Activated CD8-positive, alpha-beta memory T cell treated with anti-CD3 and anti-CD28 coated beads, Interleukin-2, amount 10 ng/mL, durations not matched to agents 7 days and 5 days (primary cell): ENCODE measurements at regions not wholly inside any gene's neighbourhood (a gene's known extent, or its start where the extent isn't known, plus 50 kb on each side); places are given as distances from the start of the nearest gene placed in this dataset.

Experiments
- ATAC-seq: fragments of 150-1000 bp; cut with Tn5 transposase; one replicate; pipeline ENCODE4 v1.10.0; 2021; ENCODE audit warnings: moderate library complexity
- CTCF ChIA-PET: fragments of 350-600 bp; sonication (Branson Sonifier 250); formaldehyde crosslinking; loops from one replicate; lab custom pipeline; 2021; ENCODE audit warnings: antibody characterized with exemption; lab: Charles Lee
- DNase-seq: peaks from one replicate; pipeline ENCODE4 v3.0.0-alpha.2; 2020
- H3K27ac Mint-ChIP-seq: one replicate; pipeline ENCODE4 v1.8.0; 2021; ENCODE audit warnings: mild to moderate bottlenecking, mixed read lengths
- H3K27me3 Mint-ChIP-seq: one replicate; pipeline ENCODE4 v1.8.0; 2021; ENCODE audit warnings: mixed read lengths
- H3K36me3 Mint-ChIP-seq: one replicate; pipeline ENCODE4 v1.8.0; 2021; ENCODE audit warnings: mild to moderate bottlenecking, mixed read lengths
- H3K4me1 Mint-ChIP-seq: one replicate; pipeline ENCODE4 v1.8.0; 2021; ENCODE audit warnings: mixed read lengths
- H3K4me3 Mint-ChIP-seq: one replicate; pipeline ENCODE4 v1.8.0; 2021; ENCODE audit warnings: mild to moderate bottlenecking, moderate library complexity, mixed read lengths
- H3K9me3 Mint-ChIP-seq: one replicate; pipeline ENCODE4 v1.8.0; 2022; ENCODE audit warnings: low read depth, mixed read lengths

DNA sequence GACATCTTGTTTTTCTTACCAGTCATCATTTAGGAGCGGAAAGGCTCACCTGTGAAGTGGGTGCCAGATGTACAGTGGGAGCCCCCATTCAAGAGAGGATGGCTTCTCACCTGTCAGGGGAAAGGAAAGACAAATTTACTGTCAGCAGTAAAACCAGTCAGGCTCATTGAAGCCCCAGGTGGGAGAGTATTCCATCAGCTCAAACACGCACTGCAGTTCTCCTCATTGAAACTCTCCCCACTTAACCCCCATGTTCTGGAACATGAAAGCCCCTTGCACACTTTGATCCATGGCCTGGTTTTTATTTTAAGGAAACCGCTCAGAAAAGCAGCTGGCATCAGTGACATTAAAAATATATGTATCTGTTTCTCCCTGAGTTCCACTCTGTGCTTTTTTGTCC is 401.1 kb upstream of the ZNF507 start:
- no peaks in the 10 kb centered on the region for H3K36me3 Mint-ChIP-seq
- CTCF ChIA-PET, result no interaction called here
- DNase-seq, result no peak

DNA sequence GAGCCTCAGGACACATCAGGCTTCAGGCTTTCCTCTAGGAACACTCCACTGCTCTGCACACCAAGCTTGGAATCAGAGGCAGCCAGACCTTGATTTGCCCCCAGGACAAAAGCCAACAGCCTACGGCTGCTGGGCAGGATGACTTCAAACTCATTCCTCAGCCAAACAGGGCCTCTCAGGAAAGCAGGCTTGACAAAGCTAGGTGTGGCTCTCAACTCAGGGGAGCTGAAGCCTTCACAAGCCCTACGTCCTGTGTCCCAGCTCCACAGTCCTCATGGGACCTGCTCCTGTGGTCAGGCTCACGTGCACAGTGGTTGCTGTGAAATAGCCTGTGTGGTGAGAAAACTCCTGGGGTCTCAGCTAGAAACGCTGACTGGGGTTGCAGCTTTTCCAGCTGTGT is 398.9 kb upstream of the ZNF507 start:
- ATAC-seq, result no peak
- H3K4me3 Mint-ChIP-seq, result no peak overlapping the region
- no peak overlapping the region for H3K27ac Mint-ChIP-seq
- H3K9me3 Mint-ChIP-seq, result no peaks in the 10 kb centered on the region
- DNase-seq, result no peak
- CTCF ChIA-PET, result no interaction called here
- H3K36me3 Mint-ChIP-seq, result no peaks in the 10 kb centered on the region
- H3K27me3 Mint-ChIP-seq, result no peaks in the 10 kb centered on the region
- H3K4me1 Mint-ChIP-seq, result no peaks in the 10 kb centered on the region

More for the DNA sequence above, 401.1 kb upstream of the ZNF507 start:
- Mint-ChIP-seq H3K27me3 (no peaks in the 10 kb centered on the region), H3K27ac (no peak overlapping the region), H3K4me3 (no peak overlapping the region), H3K4me1 (no peaks in the 10 kb centered on the region), H3K9me3 (no peaks in the 10 kb centered on the region)
- ATAC-seq, result no peak

GRCh38 chr19:31947436-31948115 is 397.8 kb upstream of the ZNF507 start:
- DNase-seq, result no peak
- Mint-ChIP-seq H3K27ac (no peak overlapping the region), H3K4me1 (no peaks in the 10 kb centered on the region), H3K27me3 (no peaks in the 10 kb centered on the region), H3K36me3 (no peaks in the 10 kb centered on the region), H3K9me3 (peaks cover 3% of the 10 kb centered on the region), H3K4me3 (no peak overlapping the region)
- CTCF ChIA-PET, result no interaction called here
- ATAC-seq, result no peak

GRCh38 chr19:31952693-31953092 is 392.7 kb upstream of the ZNF507 start:
- Mint-ChIP-seq H3K9me3 (peaks cover 6% of the 10 kb centered on the region), H3K27ac (no peak overlapping the region), H3K27me3 (no peaks in the 10 kb centered on the region), H3K4me3 (no peak overlapping the region), H3K4me1 (no peaks in the 10 kb centered on the region), H3K36me3 (no peaks in the 10 kb centered on the region)
- CTCF ChIA-PET, result no interaction called here
- ATAC-seq (no peak), DNase-seq (no peak)

DNA sequence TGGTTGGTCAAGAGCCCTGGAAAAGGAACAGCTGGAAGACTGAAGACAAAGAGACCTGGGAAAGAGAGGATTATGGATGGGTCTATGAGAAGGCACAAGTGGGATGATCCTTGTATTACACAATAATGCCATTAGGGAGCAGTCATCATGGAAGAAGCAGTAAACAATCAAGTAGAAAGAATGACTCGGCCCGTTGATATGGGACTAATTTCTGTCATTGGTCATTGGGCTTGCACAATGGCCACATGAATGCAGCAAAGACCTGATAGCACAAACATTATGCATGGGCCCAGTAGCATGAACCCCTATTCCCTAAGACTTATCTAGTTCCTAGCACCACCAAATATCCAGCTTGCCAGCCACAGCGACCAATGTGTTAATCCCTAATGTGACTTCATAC is 390.3 kb upstream of the ZNF507 start:
- Mint-ChIP-seq H3K4me3 (no peak overlapping the region), H3K27ac (no peak overlapping the region), H3K27me3 (no peaks in the 10 kb centered on the region), H3K36me3 (no peaks in the 10 kb centered on the region), H3K4me1 (no peaks in the 10 kb centered on the region), H3K9me3 (peaks cover 6% of the 10 kb centered on the region)
- CTCF ChIA-PET, result no interaction called here
- ATAC-seq, result no peak
- no peak for DNase-seq

DNA sequence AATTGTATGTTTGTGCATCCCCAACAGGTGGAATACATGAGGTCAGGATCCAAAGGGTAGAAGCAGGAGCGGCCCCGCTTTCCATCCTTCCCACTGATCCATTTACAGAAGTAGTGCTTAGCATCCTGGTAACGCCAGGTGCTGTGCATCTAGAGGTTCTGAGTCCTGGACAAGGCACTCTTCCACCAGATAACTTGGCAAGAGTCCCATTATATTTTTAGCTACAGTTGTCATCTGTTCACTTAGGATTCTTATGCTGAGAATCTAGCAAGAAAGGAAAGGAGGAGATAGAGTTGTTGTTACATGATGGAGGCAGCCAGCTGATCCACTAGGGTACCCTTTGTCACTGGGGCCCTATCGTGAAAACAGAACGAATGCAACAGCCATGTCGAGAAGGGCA is 389.5 kb upstream of the ZNF507 start:
- Mint-ChIP-seq H3K27ac (no peak overlapping the region), H3K4me1 (no peaks in the 10 kb centered on the region), H3K27me3 (no peaks in the 10 kb centered on the region), H3K36me3 (no peaks in the 10 kb centered on the region), H3K9me3 (peaks cover 6% of the 10 kb centered on the region), H3K4me3 (no peak overlapping the region)
- CTCF ChIA-PET, result no interaction called here
- ATAC-seq, result no peak
- DNase-seq, result no peak

DNA sequence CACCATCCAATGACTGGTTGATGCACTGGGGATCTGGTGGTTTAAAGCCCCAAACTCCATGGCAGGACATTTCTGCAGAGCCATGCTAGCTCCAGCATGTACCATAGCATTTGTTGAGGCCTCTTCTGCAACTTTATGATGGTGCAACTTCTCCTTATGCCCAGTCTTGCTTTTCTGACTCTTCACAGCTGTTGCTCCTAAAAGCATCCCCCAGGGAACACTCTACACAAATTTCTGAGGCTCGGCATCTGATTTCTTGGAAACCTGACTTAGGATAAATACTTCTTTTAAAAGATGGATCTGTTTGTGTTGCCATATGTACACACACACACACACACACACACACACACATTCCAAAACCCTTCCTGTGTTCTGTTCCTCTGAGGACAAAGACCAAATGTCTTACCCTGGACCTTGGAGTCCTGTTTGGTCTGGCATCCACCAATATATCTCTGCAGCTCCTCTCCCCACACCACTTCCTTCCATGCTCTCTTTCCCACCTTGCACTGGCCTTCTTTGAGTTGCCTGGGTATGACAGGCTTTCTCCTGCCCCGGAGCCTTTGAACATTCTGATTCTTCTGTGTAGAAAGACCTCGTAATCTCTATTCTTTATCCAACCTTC is 388.5 kb upstream of the ZNF507 start:
- no peak overlapping the region for H3K4me3 Mint-ChIP-seq

GRCh38 chr19:31957711-31958110 is 387.7 kb upstream of the ZNF507 start:
- ATAC-seq (no peak), DNase-seq (no peak)
- H3K27ac Mint-ChIP-seq, result no peak overlapping the region
- no peaks in the 10 kb centered on the region for H3K27me3 Mint-ChIP-seq
- H3K4me3 Mint-ChIP-seq, result no peak overlapping the region
- CTCF ChIA-PET, result no interaction called here
- H3K9me3 Mint-ChIP-seq, result peaks cover 4% of the 10 kb centered on the region
- H3K36me3 Mint-ChIP-seq, result no peaks in the 10 kb centered on the region
- no peaks in the 10 kb centered on the region for H3K4me1 Mint-ChIP-seq

More for the DNA sequence above, 388.5 kb upstream of the ZNF507 start:
- DNase-seq (no peak), ATAC-seq (no peak)
- H3K4me1 Mint-ChIP-seq, result no peaks in the 10 kb centered on the region
- peaks cover 6% of the 10 kb centered on the region for H3K9me3 Mint-ChIP-seq
- no peaks in the 10 kb centered on the region for H3K27me3 Mint-ChIP-seq
- H3K27ac Mint-ChIP-seq, result no peak overlapping the region
- CTCF ChIA-PET, result no interaction called here
- no peaks in the 10 kb centered on the region for H3K36me3 Mint-ChIP-seq

GRCh38 chr19:31959527-31960018 is 385.8 kb upstream of the ZNF507 start:
- no peak overlapping the region for H3K27ac Mint-ChIP-seq
- CTCF ChIA-PET, result no interaction called here
- H3K4me3 Mint-ChIP-seq, result no peak overlapping the region
- H3K27me3 Mint-ChIP-seq, result no peaks in the 10 kb centered on the region
- DNase-seq, result no peak
- H3K4me1 Mint-ChIP-seq, result no peaks in the 10 kb centered on the region
- ATAC-seq, result no peak
- H3K36me3 Mint-ChIP-seq, result no peaks in the 10 kb centered on the region
- no peaks in the 10 kb centered on the region for H3K9me3 Mint-ChIP-seq

GRCh38 chr19:31960474-31960873 is 384.9 kb upstream of the ZNF507 start:
- ATAC-seq, result no peak

DNA sequence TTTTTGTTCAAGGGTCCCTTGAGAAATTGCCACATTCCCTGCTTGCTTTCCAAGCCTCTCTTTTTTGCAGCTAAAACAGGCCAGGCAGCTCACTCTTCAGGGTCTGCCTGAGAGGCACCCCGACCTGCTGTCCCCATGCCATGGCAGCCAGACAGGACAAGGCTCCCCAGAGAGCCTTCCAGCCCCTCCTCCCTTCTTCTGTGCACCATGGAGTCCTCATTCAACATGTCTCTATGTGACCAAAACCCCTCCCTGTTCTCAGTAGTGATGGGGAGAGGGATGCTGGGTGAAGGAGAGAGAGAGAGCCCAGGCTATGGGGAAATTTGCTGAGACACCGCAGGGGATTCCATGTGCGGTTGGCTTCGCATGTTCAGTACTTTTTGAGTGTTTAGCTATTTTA is 384.2 kb upstream of the ZNF507 start:
- no peak overlapping the region for H3K27ac Mint-ChIP-seq
- H3K4me1 Mint-ChIP-seq, result no peaks in the 10 kb centered on the region
- H3K9me3 Mint-ChIP-seq, result no peaks in the 10 kb centered on the region
- no peak overlapping the region for H3K4me3 Mint-ChIP-seq
- CTCF ChIA-PET, result no interaction called here
- DNase-seq (no peak), ATAC-seq (no peak)
- H3K36me3 Mint-ChIP-seq, result no peaks in the 10 kb centered on the region
- H3K27me3 Mint-ChIP-seq, result no peaks in the 10 kb centered on the region

More at GRCh38 chr19:31960474-31960873, 384.9 kb upstream of the ZNF507 start:
- Mint-ChIP-seq H3K4me1 (no peaks in the 10 kb centered on the region), H3K27me3 (no peaks in the 10 kb centered on the region), H3K9me3 (no peaks in the 10 kb centered on the region), H3K4me3 (no peak overlapping the region), H3K27ac (no peak overlapping the region), H3K36me3 (no peaks in the 10 kb centered on the region)
- no peak for DNase-seq
- CTCF ChIA-PET, result no interaction called here

GRCh38 chr19:31961667-31962066 is 383.7 kb upstream of the ZNF507 start:
- DNase-seq, result no peak
- Mint-ChIP-seq H3K36me3 (no peaks in the 10 kb centered on the region), H3K9me3 (no peaks in the 10 kb centered on the region), H3K27ac (no peak overlapping the region), H3K27me3 (no peaks in the 10 kb centered on the region), H3K4me1 (no peaks in the 10 kb centered on the region), H3K4me3 (no peak overlapping the region)
- CTCF ChIA-PET, result no interaction called here
- ATAC-seq, result no peak

DNA sequence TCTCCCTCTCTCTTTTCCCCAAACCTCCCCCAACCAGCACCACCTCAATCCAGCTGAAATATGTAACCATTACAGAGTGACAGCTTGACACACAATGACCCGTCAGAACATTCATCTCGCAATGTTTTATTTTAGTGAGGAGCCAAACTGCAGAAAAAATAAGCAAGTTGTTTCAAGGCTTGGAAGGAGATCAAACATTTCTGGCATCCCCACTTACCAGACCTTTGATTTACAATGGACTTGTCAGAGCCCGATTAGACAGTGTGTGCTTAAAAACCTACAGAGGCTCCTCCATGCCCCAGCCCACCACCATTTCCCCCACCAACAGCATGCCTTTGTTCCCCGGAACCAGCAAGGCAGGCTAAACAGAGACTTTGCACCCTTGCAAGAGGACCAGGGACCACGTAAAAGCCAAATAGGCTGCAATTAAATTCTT is 382.8 kb upstream of the ZNF507 start:
- H3K36me3 Mint-ChIP-seq, result no peaks in the 10 kb centered on the region
- CTCF ChIA-PET, result no interaction called here
- no peak for DNase-seq

DNA sequence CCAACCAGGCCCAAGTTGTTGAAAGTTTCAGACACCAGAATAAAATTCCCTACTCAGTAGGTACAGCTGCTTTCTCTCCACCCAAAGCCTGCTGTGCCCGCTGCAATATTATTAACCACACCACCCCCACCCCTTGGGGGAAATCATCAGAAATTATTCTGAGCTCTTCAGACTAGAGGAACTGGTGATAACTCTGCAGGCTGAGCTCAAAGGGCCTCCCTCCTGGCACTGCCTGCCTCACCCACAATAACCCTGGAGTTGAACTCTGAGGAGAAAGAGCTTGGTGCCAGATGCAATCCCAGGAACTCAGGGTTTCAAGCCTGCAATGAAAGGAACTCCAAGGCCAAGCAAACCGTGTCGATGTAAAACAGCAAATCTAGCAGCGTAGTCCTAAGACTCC is 381.7 kb upstream of the ZNF507 start:
- CTCF ChIA-PET, result no interaction called here
- no peaks in the 10 kb centered on the region for H3K9me3 Mint-ChIP-seq
- H3K36me3 Mint-ChIP-seq, result no peaks in the 10 kb centered on the region
- no peaks in the 10 kb centered on the region for H3K4me1 Mint-ChIP-seq
- no peak overlapping the region for H3K27ac Mint-ChIP-seq
- no peak overlapping the region for H3K4me3 Mint-ChIP-seq
- DNase-seq (no peak), ATAC-seq (no peak)
- no peaks in the 10 kb centered on the region for H3K27me3 Mint-ChIP-seq

More for the DNA sequence above, 382.8 kb upstream of the ZNF507 start:
- Mint-ChIP-seq H3K9me3 (no peaks in the 10 kb centered on the region), H3K4me3 (no peak overlapping the region), H3K27me3 (no peaks in the 10 kb centered on the region), H3K4me1 (no peaks in the 10 kb centered on the region), H3K27ac (no peak overlapping the region)
- ATAC-seq, result no peak
